Ovary (tissue), 7 donors: ENCODE measurements at regions not wholly inside any gene's neighbourhood (a gene's known extent, or its start where the extent isn't known, plus 50 kb on each side); places are given as distances from the start of the nearest gene placed in this dataset.

Experiments used
- DNase-seq, 5 donors: peaks; one replicate each; pipeline ENCODE4 v3.0.0-alpha.2; 2019 to 2020
- H3K27ac ChIP-seq, 2 donors: fragments of 200-600 bp; one replicate each; pipeline versions ENCODE4 v1.5.1 to v1.8.0; 2019 to 2022
- H3K27me3 ChIP-seq: fragments of 200-600 bp; one replicate; pipeline ENCODE4 v1.8.0; 2022
- H3K36me3 ChIP-seq: fragments of 200-600 bp; sonication (generic); one replicate; pipeline ENCODE4 v1.5.1; 2019
- H3K4me1 ChIP-seq: one replicate; pipeline ENCODE4 v1.8.1; 2013; ENCODE audit warnings: mild to moderate bottlenecking, moderate library complexity; ENCODE audit not compliant: insufficient read depth
- H3K4me3 ChIP-seq: fragments of 200-600 bp; sonication (generic); one replicate; pipeline ENCODE4 v1.5.1; 2017
- H3K9me3 ChIP-seq, 2 donors: fragments of 200-600 bp in 1 of 2; sonication (generic) in 1 of 2; one replicate each; pipeline versions ENCODE4 v1.5.1 to v1.8.1; 2013 to 2019; ENCODE audit warnings: mild to moderate bottlenecking in 1 of 2, moderate library complexity in 1 of 2
- CTCF ChIP-seq, 3 donors: fragments of 450-650 bp in 2 of 3; fragments of 200-600 bp in 1 of 3; IDR thresholded peaks; one replicate each; pipeline versions ENCODE4 v1.5.1 to v1.8.0; 2016 to 2022; ENCODE audit warnings: antibody characterized with exemption in 3 of 3, mild to moderate bottlenecking in 1 of 3
- EP300 ChIP-seq: sonication (generic); formaldehyde crosslinking; IDR thresholded peaks from one replicate; pipeline ENCODE4 v1.6.1; 2017; ENCODE audit warnings: antibody characterized with exemption
- POLR2A ChIP-seq: fragments of 450-650 bp; IDR thresholded peaks from one replicate; pipeline ENCODE4 v1.6.1; 2017; ENCODE audit warnings: antibody characterized with exemption, mild to moderate bottlenecking, moderate library complexity
- WGBS, 3 donors: extraction: QIAGEN DNeasy Blood & Tissue Kit in 1 of 3; methylation state at CpG; one replicate each; pipeline versions ENCODE4 v1.1.5 to v1.1.7; 2013 to 2017; 5-methylcytosine and 5-hydroxymethylcytosine counted together
- intact Hi-C, 4 donors: fragments of 100-400 bp; cut with DNase I; formaldehyde crosslinking; loops; one replicate each; pipeline versions ENCODE4 v1.11.0 to v1.15.1; 2022 to 2023
- donor health status: DM: no; HTN: no; CAD: no; lungs with moderate emphysema.
- donor health status: DM: no; HTN: no; CAD: no.
- donor health status: Bipolar disorder and iron deficiency.
- donor health status: DM: no; HTN: no; CAD: no.
- donor health status: DM: yes; HTN: yes; CAD: no.

GRCh38 chr16:73546341-73546845 is 498.5 kb upstream of the ZFHX3 start:
- Histone ChIP-seq H3K4me3 (no peak overlapping the region), H3K27me3 (no peaks in the 10 kb centered on the region), H3K9me3 (no peaks in the 10 kb centered on the region), H3K36me3 (no peaks in the 10 kb centered on the region), H3K27ac (no peak overlapping the region), H3K4me1 (no peaks in the 10 kb centered on the region)
- TF ChIP-seq POLR2A (no peak), EP300 (no peak), CTCF (IDR thresholded peaks at IDR 0.05) (no peak)
- intact Hi-C loops, result no loop called here
- DNase-seq, result no peak
- WGBS, 3 donors, result 23 to 37% (median 25%) methylated on average over 11 of the region's 11 CpGs

- intact Hi-C loops, result no loop called here
- no peak overlapping the region for H3K27ac ChIP-seq
- 37 to 49% (median 39%) methylated on average over 5 of the region's 5 CpGs for WGBS, 3 donors
- no peak for TF ChIP-seq CTCF (IDR thresholded peaks at IDR 0.05)
- TF ChIP-seq EP300, result no peak
- no peak for TF ChIP-seq POLR2A
- no peaks in the 10 kb centered on the region for H3K27me3 ChIP-seq
- H3K9me3 ChIP-seq, result no peaks in the 10 kb centered on the region
- no peaks in the 10 kb centered on the region for H3K4me1 ChIP-seq
- H3K4me3 ChIP-seq, result no peak overlapping the region
- no peak for DNase-seq
- no peaks in the 10 kb centered on the region for H3K36me3 ChIP-seq
Observed at GRCh38 chr16:73545755-73546154, 497.8 kb upstream of the ZFHX3 start.

GRCh38 chr16:73545290-73545689 is 497.4 kb upstream of the ZFHX3 start:
- H3K36me3 ChIP-seq, result no peaks in the 10 kb centered on the region
- 19 to 21% (median 21%) methylated on average over 8 of the region's 8 CpGs for WGBS, 3 donors
- no peak overlapping the region for H3K27ac ChIP-seq
- H3K9me3 ChIP-seq, result no peaks in the 10 kb centered on the region
- intact Hi-C loops, result no loop called here
- no peak overlapping the region for H3K4me3 ChIP-seq
- no peak for TF ChIP-seq POLR2A
- no peak for TF ChIP-seq EP300
- TF ChIP-seq CTCF (IDR thresholded peaks at IDR 0.05), result no peak
- H3K27me3 ChIP-seq, result no peaks in the 10 kb centered on the region
- no peaks in the 10 kb centered on the region for H3K4me1 ChIP-seq
- no peak for DNase-seq

GRCh38 chr16:73544826-73545225 is 496.9 kb upstream of the ZFHX3 start:
- no peak for TF ChIP-seq POLR2A
- no peak for TF ChIP-seq EP300
- TF ChIP-seq CTCF (IDR thresholded peaks at IDR 0.05), result no peak
- WGBS, 3 donors, result 8 to 13% (median 12%) methylated on average over 8 of the region's 8 CpGs
- H3K27me3 ChIP-seq, result no peaks in the 10 kb centered on the region

More at GRCh38 chr16:73544826-73545225, 496.9 kb upstream of the ZFHX3 start:
- no peak overlapping the region for H3K4me3 ChIP-seq
- H3K36me3 ChIP-seq, result no peaks in the 10 kb centered on the region
- DNase-seq, result no peak
- H3K4me1 ChIP-seq, result no peaks in the 10 kb centered on the region
- H3K27ac ChIP-seq, result no peak overlapping the region
- intact Hi-C loops, result no loop called here
- H3K9me3 ChIP-seq, result no peaks in the 10 kb centered on the region
